Stimulated activated naive CD8-positive, alpha-beta T cell treated with anti-CD3 and anti-CD28 coated beads, Interleukin-15, Interleukin-2, amounts not matched to agents 100 U/mL and 50 U/mL, for 24 hours (primary cell): ENCODE measurements at regions not wholly inside any gene's neighbourhood (a gene's known extent, or its start where the extent isn't known, plus 50 kb on each side); places are given as distances from the start of the nearest gene placed in this dataset.

Experiments used
- ATAC-seq: fragments of 150-1000 bp; cut with Tn5 transposase; one replicate; pipeline ENCODE4 v1.10.0; 2021
- DNase-seq: peaks from one replicate; pipeline ENCODE4 v3.0.0; 2021

- DNase-seq (no peak), ATAC-seq (no peak)
Measured at GRCh38 chr4:163582703-163583102, 88.2 kb downstream of the TMA16 start.

DNA sequence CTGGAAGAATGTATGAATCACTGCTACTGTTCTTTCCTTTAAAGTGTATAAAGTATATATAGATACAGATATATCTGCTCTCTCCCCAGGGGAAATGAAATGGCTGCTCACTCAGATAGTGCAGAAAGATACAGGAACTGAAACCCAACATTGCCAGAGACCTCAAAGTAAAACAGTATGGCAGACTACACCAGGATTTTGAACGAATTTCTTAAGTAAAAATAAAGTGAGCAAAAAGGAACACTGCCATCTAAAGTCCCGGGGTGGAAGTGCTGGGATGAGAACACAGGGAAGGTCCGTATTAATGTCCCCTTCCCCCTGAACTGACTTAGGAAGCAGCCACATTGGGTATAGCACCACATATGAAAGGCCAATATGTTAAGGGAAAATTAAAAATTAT is 93.4 kb downstream of the TMA16 start:
- peak; percentile 49 for ATAC-seq
- peak; percentile 18 for DNase-seq

DNA sequence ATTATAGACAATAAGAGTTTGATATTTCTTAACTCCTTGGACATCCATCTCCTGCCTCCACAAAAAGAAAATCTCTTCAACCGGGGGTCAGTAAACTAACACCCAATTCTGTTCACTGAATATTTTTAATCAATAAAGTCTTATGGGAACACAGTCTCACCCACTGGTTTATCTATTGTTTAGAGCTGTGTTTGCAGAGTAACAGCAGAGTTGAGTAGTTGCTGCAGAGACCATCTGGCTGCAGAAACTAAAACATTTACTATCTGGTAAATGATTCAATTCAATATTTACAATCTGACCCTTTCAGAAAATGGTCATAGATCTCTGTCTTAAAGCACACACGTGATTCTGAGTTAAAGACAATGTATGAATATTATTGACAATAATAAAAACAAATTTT is 94.0 kb downstream of the TMA16 start:
- ATAC-seq, result no peak
- DNase-seq, result no peak

DNA sequence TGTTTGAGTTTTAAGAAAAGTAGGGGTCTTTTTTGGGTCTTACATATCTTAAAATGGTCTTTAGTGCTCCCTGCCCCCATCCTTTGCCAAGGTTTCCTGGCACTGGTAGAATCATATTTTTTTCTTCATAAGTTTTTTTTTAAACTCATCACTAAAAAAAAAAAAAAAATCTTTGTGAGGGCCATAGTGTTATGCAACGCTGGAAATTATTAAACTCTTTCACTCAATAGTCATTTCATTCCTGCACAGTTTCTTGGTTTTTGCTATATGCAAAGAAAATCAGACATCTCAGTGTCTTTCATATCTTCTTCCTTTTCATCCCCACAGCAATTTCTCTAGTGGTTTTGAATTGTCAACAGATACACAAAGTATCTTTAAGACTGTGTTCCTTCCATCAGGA is 95.6 kb downstream of the TMA16 start:
- ATAC-seq (no peak), DNase-seq (no peak)

- ATAC-seq (no peak), DNase-seq (no peak)
Measured at GRCh38 chr4:163590619-163591264, 96.3 kb downstream of the TMA16 start.

DNA sequence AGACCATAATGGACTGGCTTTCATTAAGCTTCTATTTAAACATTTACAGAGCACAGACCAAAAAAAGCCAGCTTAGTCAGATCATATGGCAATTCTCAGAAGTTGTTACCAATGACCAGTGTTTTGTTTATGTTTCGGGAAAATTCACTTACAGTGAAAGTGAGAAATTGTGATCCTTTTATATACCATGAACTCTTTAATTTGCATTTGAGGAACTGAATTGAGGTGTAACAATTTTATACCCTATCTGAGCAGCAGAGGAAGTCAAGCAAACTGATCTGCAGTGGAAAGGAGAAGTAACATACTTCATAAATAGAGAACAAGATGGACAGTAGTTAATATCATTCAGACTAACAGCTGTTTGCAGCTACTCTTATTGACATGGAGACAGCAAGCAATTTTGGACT is 97.1 kb downstream of the TMA16 start:
- DNase-seq (no peak), ATAC-seq (no peak)

GRCh38 chr4:163592212-163592611 is 97.7 kb downstream of the TMA16 start:
- no peak for DNase-seq
- ATAC-seq, result no peak

DNA sequence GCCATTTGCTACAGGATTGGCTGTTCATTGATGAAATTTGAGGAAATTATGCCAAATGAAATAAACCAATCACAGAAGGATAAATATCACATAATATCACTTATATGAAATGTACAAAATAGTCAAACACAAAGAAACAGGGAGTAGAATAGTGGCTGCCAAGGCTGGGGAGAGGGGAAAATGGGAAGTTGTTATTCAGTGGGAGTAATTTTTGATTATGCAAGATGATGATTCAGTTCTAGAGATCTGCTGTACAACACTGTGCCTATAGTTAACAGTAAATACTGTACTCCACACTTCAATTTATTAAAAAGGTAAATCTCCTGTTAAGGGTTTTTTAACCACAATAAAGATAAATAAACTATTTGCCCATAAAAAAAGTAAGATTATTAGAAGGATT is 101.1 kb downstream of the TMA16 start:
- DNase-seq (no peak), ATAC-seq (no peak)

GRCh38 chr4:163598028-163598427 is 103.5 kb downstream of the TMA16 start:
- ATAC-seq, result no peak
- DNase-seq, result no peak

- no peak for DNase-seq
- no peak for ATAC-seq
Measured at GRCh38 chr4:163598489-163598888, 104.0 kb downstream of the TMA16 start.

DNA sequence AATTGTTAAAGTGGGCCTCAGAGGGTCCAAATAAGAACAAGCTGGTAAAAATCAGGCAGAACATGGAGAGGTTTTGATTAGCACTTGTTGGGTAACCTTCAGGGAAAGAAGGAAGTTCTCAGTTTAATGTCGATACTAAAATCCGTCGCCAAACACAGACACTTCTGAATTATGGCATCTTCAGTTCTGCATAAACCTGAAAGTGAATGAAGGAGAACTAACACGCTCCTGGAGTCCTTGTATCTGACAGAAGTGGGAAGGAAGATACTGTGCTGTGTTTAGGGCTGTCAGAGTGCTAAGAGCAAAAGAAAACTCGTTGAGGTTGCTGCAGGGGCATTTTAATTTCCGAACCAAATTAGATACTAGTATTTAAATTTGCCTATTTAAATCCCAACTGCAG is 106.2 kb downstream of the TMA16 start:
- DNase-seq, result no peak
- ATAC-seq, result no peak

DNA sequence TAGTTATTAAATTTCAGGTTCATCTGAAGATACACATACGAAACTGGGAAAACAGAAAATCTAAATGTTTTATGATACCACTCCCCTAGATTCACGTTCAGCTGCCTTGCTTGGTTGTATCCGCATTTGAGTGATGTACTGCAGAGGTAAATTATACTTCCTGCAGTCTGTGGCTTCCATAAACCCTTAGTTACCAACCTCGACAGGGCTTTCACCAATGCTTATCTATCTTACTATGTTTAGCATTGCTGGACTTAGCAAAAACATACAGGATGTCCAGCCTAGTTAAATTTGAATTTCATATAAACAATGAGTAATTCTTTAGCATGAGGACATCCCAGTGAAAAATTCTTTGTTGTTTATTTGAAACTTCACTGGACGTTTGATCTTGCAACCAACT is 108.8 kb downstream of the TMA16 start:
- DNase-seq, result no peak
- no peak for ATAC-seq

- ATAC-seq, result no peak
- DNase-seq, result no peak
Measured at GRCh38 chr4:163606896-163607691, 112.6 kb downstream of the TMA16 start.

DNA sequence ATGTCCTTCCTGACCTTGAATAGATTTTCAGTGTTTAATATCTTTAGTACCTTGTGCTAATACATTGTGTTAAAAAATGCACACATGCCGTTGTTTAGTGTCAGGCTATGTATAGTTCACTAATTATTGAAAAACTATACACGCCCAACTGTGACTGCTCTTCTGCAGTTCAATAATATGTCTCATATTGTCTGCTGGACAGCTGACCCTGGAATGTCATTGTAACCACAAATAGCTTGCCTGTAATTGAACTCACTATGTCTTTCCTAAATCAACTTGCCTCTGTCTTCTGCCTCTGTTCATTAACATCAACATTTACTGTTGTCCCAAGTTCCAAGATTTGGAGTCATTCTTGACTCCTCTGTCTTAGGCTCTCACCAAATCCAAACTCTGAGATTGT is 114.5 kb downstream of the TMA16 start:
- no peak for DNase-seq
- ATAC-seq, result no peak

- DNase-seq, result no peak
- no peak for ATAC-seq
Measured at GRCh38 chr4:163610648-163611047, 116.2 kb downstream of the TMA16 start.

GRCh38 chr4:163611182-163611581 is 116.7 kb downstream of the TMA16 start:
- no peak for DNase-seq
- no peak for ATAC-seq

GRCh38 chr4:163611784-163612445 is 117.4 kb downstream of the TMA16 start:
- ATAC-seq (no peak), DNase-seq (no peak)

GRCh38 chr4:163612762-163613161 is 118.3 kb downstream of the TMA16 start:
- no peak for ATAC-seq
- no peak for DNase-seq

DNA sequence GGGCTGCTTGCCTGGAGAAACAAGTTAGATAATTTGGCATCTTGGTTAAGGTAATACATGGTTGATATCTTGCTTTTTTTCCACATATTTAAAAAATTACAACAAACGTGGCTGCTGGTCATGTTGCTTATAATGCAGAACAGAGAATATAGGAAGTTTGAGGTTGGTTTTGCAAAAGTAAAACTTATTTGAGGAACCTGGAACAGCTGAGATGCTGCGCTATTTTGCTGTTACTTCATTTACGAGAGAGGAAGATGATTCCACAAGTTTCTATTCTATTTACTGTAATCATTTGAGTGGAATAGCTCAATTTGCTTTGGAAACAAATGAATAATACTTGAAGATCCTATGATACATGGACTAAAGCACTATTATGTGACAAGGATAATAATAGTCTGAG is 118.9 kb downstream of the TMA16 start:
- DNase-seq (no peak), ATAC-seq (no peak)

- DNase-seq (no peak), ATAC-seq (no peak)
Measured at GRCh38 chr4:163614866-163615265, 120.4 kb downstream of the TMA16 start.

DNA sequence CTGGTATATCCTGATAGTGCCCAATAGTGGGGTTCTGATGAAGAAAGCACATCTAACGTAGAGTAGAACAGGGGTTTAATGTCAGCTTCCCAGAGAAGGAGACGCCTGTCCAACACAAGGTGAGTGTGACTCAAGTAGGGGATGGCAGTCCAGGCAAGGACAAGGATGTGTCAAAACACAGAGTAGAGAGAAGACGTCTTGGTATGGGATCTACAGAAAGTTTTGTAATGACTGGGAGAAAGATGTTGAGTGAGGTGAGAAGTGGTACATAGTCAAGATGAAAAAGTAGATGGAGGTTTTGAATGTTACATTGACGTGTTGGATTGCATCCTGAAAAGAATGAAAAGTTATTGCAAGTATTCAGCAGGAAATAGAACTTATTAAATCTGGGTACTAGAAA is 124.4 kb downstream of the TMA16 start:
- ATAC-seq, result no peak
- no peak for DNase-seq

- DNase-seq (no peak), ATAC-seq (no peak)
Measured at GRCh38 chr4:163620738-163621137, 126.2 kb downstream of the TMA16 start.

- no peak for DNase-seq
Measured at GRCh38 chr4:163621821-163622220, 127.3 kb downstream of the TMA16 start.

More at GRCh38 chr4:163621821-163622220, 127.3 kb downstream of the TMA16 start:
- no peak for ATAC-seq
